ENCODE measurements at regions not wholly inside any gene's neighbourhood (a gene's known extent, or its start where the extent isn't known, plus 50 kb on each side); places are given as distances from the start of the nearest gene placed in this dataset.

DNA sequence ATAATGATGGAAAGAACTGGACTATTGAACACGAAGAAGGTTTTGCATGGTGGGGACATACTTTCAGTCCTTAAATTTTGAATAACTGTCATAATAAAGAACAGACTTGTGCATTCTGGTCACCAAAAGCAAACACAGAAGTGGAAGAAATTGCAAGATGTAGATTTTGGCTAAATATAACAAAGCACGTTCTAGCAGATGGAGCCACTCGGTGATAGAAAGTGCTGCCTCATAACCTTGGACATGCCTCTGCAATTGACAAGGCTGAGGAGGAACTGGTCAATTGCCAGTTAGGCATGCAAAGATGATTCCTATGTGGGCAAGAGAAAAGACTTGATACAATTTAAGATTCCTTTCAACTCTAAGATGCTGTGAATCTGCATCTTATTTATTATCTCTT is 244.1 kb upstream of the ZC3H12C start:
- DNase-seq (ENCODE audit: insufficient read length, low spot score) (no peak), FAIRE-seq (no peak)
- TF ChIP-seq, protein P1, sequence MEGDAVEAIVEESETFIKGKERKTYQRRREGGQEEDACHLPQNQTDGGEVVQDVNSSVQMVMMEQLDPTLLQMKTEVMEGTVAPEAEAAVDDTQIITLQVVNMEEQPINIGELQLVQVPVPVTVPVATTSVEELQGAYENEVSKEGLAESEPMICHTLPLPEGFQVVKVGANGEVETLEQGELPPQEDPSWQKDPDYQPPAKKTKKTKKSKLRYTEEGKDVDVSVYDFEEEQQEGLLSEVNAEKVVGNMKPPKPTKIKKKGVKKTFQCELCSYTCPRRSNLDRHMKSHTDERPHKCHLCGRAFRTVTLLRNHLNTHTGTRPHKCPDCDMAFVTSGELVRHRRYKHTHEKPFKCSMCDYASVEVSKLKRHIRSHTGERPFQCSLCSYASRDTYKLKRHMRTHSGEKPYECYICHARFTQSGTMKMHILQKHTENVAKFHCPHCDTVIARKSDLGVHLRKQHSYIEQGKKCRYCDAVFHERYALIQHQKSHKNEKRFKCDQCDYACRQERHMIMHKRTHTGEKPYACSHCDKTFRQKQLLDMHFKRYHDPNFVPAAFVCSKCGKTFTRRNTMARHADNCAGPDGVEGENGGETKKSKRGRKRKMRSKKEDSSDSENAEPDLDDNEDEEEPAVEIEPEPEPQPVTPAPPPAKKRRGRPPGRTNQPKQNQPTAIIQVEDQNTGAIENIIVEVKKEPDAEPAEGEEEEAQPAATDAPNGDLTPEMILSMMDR (IDR thresholded peaks at IDR 0.05; ENCODE audit: insufficient read depth, missing control alignments): no peak

- TF ChIP-seq, protein P1 (IDR thresholded peaks at IDR 0.05; ENCODE audit: insufficient read depth, missing control alignments): no peak
- DNase-seq (ENCODE audit: insufficient read length, low spot score) (no peak), FAIRE-seq (no peak)
These were observed 243.2 kb upstream of the ZC3H12C start for GRCh38 chr11:109849946-109850345.

GRCh38 chr11:109851780-109852390 is 241.3 kb upstream of the ZC3H12C start:
- no peak for DNase-seq (ENCODE audit: insufficient read length, low spot score)
- no peak for FAIRE-seq
- TF ChIP-seq, protein P1 (IDR thresholded peaks at IDR 0.05; ENCODE audit: insufficient read depth, missing control alignments): no peak

DNA sequence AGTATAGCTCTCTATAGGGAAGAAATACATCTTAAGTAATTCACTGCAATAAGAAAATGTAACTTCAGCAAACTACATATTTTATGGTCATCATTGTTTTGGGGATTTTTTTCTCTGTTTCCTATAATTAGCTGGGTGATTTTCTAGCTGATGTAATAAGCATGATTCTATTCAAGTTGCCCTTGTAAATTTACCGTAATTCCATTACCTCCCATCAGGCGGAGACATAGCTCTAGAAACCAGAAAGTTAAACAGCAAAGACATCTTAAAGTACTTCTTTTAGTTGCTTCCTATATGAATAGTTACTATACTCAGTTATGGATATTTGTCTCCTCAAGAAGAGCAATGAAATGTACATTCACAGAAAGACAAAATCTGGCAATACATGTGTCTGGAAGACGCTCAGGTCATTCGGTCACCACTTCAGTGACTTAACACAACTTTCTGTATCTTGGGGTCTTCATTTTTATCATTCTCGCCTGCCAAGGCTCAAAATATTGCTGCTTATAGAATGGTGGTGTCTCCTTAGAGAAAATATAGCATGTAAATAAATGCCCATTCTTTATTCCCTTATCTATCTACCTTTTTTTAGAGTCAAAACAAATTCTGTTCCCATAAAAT is 239.9 kb upstream of the ZC3H12C start:
- TF ChIP-seq, protein P1 (IDR thresholded peaks at IDR 0.05; ENCODE audit: insufficient read depth, missing control alignments): peak; percentile 78
- DNase-seq (ENCODE audit: insufficient read length, low spot score) (no peak), FAIRE-seq (peak; percentile 85)

GRCh38 chr11:109854731-109855130 is 238.5 kb upstream of the ZC3H12C start:
- FAIRE-seq (no peak), DNase-seq (ENCODE audit: insufficient read length, low spot score) (no peak)
- TF ChIP-seq, protein P1 (IDR thresholded peaks at IDR 0.05; ENCODE audit: insufficient read depth, missing control alignments): no peak

DNA sequence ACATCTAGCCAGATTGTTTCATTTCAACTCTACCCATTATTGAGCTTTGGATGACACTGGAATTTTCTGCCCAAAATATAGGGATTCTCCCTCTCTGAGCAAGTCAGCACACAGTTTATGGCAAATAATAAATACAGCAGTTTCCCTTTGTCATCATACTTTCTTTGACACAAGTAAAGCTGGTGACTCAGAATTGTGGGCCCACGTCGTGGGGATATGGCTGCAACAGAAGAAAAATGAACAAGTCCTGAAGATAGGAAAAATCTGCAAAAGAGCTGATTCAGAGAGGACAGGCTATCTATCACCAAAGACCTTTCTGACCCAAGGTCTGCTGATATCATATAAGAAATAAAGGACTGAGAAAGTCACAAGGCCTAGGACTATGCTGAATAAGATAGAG is 236.3 kb upstream of the ZC3H12C start:
- TF ChIP-seq, protein P1 (IDR thresholded peaks at IDR 0.05; ENCODE audit: insufficient read depth, missing control alignments): no peak
- no peak for FAIRE-seq
- no peak for DNase-seq (ENCODE audit: insufficient read length, low spot score)

DNA sequence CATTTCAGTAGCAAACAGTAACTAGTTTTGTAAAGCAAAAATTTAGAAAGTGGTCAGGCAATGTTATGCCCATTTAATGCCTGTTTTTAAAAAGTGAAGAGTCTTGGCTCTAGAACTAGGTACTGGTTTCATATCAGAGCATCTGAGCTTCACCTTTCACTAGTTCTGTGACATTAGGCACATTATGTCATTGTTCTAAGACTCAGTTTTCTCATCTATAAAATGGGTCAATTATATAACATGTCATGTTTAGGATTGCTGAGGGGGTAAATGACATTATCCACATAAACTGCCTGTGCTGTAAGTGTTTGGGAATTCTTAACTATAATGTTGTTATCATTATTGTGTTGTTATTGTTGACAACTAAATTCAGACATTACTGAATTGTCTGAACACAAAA is 235.6 kb upstream of the ZC3H12C start:
- DNase-seq (ENCODE audit: insufficient read length, low spot score): no peak
- TF ChIP-seq, protein P1 (IDR thresholded peaks at IDR 0.05; ENCODE audit: insufficient read depth, missing control alignments): no peak
- FAIRE-seq: no peak
